GM18508 (cell line): ENCODE measurements at regions not wholly inside any gene's neighbourhood (a gene's known extent, or its start where the extent isn't known, plus 50 kb on each side); places are given as distances from the start of the nearest gene placed in this dataset.

Experiments
- ATAC-seq: cut with Tn5 transposase; IDR thresholded peaks from one replicate; pipeline ENCODE4 v1.9.1; 2021; ENCODE audit warnings: moderate number of reproducible peaks; ENCODE audit not compliant: insufficient read depth, unreplicated experiment

DNA sequence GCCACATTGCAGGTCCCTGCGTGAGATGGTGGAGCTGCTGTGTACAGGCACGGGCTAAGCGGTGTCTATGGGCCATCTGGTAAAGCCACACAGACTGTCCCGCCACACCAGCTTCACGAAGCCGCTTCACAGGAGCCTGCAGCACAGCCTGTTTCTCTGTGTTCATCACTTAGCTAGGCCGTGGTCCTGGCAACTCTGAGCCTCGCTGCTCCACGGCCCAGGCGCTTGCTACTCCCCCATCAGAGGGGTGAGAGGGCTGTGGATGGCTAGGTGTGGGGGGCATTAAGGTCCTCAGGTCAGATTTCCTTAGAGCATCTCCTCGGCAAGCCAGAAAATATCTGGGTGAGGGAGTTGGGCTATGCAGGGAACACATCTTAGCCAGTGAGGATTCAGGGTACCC lies 225.7 kb downstream of the GLI2 start:
- ATAC-seq: no peak

DNA sequence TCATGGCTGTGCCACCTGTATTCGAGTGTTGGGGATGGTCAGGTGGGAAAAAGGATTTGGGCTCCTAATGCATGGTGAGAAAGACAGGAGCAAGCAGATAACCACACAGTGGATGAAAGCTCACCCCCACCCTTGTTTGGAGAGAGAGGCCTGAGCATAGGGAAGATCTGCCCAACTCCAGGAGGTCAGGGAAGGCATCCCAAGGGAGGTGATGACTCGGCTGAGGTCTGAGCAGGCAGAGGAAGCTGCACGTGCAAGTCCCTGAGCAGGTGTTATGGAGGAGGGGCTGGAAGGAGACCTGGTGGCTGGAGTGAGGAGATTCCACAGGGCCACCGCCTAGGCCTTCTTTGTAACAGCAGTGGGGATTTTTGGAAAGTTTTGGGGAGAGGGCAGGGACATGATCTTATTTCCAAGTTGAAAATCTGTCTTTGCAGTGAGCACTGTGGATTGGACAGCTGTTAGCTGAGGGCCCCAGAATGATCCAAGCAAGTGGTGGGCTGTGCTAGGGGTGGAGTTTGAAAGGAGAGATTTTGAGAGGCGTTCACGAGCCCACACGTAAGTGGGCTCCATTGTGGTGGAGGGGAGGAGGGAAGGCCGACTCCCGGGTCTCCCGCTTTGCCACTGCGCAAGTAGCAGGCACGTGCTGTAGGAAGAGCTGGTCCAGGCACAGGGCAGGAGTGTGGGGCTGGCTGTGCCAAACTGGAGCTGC lies 228.5 kb downstream of the GLI2 start:
- ATAC-seq: no peak

DNA sequence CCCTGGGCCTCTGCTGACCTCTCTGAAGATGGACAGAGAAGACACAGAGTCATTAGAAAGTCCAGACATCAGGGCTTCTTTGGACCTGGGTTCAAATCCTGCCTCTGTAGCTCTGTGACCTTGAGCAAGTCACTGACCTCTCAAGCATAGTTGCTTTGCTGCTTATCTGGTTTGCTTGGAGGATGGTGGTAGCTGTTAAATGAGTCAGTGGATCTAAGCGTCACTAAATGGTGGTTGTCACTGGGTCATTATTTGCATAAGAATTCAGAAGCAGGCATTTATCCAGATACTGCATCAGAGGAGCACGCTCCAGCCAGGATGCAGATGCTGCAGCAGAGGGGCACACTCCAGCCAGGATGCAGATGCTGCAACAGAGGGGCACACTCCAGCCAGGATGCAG lies 229.2 kb downstream of the GLI2 start:
- no peak for ATAC-seq

DNA sequence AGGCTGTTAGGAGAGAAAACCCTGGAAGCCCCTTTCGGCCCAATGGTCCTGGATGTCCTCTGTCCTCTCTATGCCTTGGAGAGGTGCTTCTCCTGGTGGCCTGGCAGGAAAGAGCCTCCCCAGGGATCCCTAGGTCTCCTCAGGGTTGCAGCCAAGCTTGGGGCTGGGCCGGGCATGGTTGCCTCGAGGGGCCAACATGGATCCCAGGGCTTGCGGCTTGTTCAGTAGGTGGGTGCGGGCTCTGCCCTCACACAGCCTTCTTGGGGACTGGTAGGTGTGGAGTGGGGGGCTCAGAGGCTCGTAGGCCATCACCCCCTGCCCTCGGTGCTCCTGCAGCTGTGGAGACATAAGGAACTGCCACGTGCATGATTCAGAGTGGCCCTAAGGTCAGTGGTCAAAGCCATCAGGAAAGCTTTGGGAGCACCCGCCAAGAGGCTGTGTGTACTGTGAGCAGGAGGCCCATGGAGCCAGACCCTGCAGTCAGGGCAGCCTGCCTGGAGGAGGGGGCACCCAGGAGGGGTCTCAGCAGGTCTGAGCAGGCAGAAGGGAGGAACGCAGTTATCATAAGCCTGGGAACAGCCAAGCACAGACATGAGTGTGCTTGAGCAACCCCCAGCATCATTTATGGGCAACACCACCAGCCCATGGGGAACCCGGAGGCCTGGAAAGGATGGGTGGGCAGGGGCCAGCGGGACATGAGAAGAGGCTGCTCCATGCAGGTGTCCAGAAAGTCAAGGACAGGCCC lies 231.0 kb downstream of the GLI2 start:
- ATAC-seq: no peak

DNA sequence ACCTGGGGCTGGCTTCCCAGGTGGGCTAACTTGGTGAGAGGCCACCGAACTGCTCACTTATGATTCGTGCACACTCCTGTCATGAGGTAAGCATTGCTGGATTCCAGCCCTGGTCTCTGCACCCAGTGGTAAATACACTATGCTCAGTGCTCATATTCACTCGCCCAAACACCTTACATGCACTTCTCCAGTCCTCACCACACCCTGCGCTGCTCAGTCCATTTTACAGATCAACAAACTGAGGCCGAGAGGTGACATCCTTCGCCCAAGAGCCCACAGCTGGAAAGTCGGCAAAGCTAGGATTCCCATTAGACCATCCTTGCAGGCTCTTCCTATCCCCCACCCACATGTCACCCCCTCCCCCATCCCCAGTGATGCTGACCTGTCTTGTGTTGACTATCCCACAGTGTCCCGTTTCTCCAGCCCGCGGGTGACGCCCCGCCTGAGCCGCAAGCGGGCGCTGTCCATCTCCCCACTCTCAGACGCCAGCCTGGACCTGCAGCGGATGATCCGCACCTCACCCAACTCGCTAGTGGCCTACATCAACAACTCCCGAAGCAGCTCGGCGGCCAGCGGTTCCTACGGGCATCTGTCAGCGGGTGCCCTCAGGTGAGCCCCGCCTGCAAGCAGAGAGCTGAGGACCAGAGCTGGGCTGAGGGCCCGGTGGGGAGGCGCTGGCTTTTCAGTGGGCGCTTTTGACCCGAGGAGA lies 232.8 kb downstream of the GLI2 start:
- no peak for ATAC-seq

DNA sequence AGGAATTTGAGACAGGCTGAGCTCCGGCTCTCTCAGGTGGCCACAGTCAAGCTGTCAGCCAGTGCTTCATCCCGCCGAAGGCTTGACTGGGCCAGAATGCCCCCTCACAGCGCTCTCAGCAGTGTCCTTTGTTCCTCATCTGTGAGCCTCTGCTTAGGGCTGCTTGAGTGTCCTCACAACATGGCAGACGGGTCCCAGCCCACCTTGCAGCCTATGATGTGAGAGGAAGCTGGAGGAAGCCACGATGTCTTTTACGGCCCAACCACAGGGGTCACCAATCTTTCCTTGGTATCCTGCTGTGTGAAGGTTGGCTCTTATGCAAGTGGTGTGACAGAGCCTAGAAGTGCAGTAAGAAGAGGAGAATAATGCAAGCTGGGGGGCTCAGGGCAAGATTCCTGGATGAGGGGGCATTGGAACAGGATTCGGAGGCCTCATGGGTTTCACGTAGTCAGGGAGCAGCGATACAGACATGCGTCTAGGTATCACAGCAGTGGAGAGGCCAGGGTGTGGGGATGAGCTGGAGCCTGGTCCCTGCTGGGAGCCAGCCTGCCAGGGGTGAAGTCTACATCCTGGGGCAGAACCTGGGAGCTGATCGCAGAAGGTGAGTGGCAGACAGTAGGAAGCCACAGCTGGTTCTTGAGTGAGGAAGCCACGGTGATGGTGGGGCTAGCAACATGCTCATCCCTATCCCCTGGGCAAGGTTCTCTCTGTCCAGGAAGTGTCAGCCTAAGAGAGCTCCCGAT lies 234.1 kb downstream of the GLI2 start:
- no peak for ATAC-seq

DNA sequence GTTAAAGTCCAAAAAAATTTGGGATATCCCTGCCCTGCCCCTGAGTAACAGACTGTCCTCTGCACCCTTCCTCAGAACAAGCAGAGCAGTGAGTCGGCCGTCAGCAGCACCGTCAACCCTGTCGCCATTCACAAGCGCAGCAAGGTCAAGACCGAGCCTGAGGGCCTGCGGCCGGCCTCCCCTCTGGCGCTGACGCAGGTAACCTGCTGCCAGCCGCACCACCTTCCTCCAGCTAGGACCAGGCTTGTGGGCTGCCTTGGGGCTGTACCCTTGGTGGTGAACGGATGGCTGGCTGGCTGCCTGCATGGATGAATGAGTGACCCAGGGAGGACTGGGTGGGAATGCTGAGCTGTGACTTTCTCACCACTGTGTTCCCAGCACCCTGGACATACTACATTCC lies 236.2 kb downstream of the GLI2 start:
- ATAC-seq: no peak

DNA sequence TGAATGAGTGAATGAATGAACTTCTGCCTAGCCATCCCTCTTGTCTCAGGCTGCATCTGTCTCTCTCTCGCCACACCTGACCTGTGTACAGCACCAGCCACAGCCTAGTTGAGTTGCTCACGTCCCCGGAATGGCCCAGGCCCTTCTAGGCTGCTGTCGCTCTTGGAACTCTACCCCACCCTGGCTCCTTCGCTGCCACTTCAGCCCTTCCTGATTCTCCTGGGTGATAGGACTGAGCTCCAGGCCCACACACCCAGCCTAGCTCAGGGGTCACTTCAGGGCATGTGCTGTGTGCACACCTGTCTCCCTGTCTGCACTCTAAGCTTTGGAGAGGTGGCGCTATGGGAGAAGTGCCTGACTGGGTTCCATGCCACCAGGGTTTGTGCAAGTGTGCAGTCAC lies 236.6 kb downstream of the GLI2 start:
- ATAC-seq: no peak

DNA sequence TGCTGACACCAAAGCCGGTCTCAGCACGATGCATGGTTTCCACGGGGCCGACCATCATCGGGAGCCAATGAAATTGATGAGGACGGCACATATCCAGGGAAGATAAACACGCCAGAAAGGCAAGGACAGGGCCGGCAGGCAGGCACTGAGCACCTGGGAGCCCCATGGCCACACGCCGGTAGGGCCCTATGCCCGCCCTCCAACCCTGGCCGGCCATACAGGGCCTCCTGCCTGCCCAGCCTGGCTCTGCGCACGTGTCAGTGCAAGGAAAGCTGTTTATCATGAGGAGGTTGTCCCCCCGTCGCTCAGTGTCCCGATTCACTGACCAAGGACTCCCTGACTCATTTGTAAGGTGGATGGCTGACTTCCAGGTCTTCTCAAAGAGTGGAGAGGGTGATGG lies 237.5 kb downstream of the GLI2 start:
- ATAC-seq: no peak

DNA sequence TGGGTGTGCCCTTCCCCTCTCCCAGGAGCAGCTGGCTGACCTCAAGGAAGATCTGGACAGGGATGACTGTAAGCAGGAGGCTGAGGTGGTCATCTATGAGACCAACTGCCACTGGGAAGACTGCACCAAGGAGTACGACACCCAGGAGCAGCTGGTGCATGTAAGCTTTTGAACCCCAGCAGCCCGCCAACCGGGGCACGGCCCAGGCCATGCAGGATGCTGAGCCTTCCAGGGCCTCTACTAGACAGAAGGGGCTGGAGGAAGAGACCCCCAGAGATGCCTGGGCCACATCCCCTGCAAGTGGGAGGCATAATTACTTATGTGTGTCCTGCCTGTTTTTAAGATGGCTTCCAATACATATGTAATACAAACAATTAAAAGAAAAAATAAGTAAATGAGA lies 239.3 kb downstream of the GLI2 start:
- no peak for ATAC-seq

DNA sequence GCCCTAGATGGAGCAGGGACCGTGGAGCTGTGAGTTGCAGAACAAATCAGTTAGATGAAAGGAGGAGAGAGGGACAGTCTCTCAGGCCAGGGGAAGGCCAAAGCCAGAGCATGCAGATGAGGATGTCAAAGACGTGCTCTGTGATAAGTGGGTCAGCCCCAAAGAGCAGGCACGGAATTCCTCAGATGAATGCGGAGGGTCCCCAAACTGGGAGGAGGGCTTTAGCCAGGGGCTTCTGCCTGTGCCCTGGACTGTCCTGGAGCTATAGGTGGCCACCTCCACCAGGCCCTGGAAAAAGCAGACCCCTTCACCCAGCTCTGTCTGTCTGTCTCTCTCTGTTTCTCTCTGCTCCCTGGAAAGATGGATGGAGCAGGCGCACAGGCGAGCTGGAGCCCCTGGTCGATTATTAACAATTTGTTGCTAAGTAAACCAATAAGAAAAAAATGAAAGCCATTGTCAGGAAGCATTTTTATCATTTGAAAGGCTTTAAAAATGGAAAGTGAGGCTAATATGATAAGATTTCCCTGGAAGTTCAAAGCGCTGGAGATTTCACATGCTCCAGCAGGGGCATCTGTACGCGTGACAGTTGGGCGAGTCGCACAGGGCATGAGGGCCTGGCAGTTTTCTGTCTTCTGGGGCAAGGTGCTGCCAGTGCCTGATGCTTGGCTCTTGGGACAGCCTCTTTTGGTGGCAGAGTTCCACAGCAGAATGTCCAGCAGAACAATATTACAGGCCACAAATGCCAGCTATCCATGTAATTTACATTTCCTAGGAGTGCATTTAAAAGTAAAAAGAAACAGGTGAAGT lies 241.0 kb downstream of the GLI2 start:
- no peak for ATAC-seq

DNA sequence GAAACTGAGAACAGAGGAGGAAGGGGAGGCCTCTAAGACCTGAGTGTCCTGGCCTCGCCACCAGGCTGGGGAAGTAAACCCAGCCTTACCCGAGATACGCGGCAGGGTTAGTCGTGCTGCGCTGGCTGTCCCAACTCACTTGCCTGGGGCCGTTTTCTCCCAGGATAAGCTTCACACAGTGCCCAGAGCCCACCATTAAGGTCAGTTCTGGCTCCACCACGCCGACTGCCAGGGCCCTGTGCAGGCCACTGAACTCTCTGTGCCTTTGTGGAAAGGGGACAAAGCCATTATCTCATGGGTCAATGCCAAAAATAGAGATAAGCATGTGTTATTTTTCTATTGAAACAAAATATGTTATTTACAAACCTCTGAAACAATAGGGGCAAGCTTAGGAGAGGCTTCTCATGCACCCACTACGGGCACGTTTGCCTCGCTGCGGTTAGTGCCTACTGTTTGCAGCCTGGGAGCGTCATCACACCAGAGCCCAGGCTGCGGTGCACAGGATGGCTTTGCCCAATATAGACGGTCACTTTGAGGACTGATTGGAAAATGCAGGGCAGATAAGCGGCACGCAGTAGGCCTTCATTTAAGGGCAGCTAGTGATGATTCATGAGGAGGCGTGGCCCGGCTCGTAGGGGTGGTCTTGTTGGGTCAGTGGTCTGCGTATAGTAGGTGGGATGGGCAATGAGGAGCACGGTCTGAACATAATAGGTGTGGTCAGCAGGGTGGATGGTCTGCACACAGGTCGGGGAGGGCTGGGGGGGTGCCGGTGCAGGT lies 242.1 kb downstream of the GLI2 start:
- ATAC-seq: no peak

DNA sequence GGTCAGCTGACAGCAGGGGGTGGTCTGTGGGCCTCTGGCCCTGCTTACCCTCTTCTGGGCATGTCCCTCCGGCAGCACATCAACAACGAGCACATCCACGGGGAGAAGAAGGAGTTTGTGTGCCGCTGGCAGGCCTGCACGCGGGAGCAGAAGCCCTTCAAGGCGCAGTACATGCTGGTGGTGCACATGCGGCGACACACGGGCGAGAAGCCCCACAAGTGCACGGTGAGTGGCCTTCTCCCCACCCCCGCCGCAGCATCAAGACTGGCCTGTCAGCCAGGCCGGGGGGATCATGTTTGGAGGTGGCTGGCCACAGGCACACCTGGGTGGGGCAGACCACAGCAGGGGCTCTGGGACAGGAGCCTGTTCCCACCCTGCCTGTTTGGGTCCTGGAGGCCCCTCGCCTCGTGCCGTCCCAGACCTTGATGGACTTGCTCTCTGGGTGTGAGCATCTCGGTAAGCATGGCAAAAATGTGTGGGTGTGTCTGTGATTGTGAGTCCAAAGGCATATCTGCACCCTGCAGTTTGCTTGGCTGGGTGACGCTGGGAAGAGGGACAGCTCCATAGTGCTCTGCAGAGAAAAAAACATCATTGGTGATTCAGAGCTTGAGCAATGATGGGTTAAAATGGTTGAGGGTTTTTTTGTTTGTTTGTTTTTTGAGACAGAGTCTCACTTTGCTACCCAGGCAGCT lies 242.8 kb downstream of the GLI2 start:
- ATAC-seq: no peak

DNA sequence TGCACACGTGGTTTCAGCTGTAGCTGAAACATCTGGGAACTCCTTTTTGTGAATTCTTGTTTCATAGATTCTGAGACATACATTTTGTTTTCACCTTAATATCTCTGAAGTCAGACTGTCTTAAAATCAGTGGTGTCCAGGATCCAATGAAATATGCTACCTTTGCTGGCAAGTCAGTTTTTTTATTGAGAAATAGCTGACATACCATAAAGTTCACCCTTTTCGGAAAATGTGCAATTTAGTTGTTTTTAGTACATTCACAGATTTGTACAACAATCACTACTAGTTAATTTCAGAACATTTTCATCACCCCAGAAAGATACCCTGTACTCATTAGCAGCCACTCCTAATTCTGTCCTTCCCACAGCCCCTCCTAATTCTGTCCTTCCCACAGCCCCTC lies 243.7 kb downstream of the GLI2 start:
- ATAC-seq: no peak

DNA sequence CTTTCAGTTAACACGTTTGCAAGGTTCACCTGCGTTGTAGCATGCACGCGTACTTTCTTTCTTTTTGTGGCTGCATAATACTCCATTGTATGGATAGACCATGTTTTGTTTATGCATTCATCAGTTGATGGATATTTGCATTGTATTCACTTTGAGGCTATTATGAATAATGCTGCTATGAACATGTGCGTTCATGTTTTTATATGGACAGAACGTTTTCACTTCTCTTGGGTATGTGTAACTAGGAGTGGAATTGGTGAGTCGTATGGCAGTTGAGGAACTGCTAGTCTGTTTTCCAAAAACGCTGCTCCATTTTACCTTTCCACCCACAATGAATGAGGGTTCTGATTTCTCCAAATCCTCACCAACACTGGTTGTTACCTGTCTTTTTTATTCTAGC lies 244.3 kb downstream of the GLI2 start:
- ATAC-seq: no peak

DNA sequence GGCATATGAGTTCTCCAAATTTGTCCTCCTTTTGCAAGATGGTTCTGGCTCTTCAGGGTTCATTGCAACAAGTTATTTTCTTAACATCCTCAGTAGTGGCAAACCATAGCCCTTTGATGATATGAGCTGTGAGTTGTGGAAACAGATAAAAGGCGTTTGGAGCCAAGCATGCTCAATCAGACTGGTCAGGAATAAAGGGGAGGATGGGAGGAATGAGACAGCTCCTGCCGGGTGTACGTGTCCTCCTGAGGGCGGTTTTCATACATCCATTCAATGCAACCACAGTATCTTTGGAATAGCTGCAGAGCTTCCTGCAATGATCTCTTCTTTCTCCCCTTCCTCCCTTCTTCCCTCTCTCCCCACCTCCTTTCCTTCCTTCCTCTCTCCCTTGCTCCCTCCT lies 245.8 kb downstream of the GLI2 start:
- ATAC-seq: no peak

DNA sequence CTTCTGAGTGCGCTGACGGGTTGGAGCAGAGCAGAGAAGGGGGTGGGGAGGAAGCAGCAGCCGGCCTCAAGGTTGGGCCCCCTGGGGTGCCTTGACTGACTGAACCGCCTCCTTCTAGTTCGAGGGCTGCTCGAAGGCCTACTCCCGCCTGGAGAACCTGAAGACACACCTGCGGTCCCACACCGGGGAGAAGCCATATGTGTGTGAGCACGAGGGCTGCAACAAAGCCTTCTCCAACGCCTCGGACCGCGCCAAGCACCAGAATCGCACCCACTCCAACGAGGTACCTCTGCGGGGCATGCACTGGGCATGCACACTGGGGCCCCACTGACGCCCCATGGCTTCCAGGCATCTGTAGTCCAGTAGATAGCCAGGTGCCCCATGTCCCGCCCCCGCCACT lies 246.9 kb downstream of the GLI2 start:
- no peak for ATAC-seq

DNA sequence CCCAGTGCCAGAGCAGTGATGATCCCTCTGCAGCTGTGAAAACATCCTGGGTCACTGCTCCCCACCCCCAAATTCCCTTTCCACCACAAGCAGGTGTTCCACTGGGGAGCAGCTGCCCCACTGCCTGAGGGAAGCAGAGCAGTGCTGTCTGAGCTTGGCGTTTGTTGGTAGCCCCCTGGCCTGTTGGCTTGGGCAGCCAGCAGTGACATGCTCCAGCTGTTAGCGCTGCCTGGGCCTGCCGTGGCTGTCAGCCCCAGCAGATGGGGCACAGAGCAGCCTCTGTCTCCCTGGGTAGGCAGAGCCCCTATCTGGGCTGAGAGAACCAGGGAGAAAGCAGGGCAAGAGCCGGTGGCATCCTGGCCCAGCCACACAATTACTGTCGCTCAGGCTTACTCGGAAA lies 247.7 kb downstream of the GLI2 start:
- no peak for ATAC-seq

DNA sequence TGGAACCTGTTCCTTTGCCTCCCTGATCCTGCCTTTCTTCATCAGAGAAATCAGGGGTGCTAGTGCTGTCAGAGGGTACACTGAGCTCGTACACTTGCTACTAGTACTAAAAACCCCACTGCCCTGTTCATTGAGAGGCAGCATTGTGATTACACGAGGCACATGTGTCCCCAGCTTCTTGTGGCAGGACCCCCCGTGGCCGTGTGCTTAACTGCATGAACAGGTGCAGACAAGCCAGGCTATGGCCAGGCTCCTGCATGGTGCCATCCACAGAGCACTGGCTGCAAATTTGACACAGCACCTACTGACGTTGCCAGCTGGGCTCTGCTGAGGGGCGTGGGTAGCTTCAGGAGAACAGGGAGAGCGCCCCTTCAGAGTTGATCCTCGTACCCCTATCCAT lies 248.4 kb downstream of the GLI2 start:
- no peak for ATAC-seq
